Mucosa of descending colon (tissue), 3 donors: ENCODE measurements at regions not wholly inside any gene's neighbourhood (a gene's known extent, or its start where the extent isn't known, plus 50 kb on each side); places are given as distances from the start of the nearest gene placed in this dataset.
"Not testable (repeated sequence)": the region's sequence is repeated elsewhere in the genome, so short reads cannot be mapped to it uniquely, and the experiment has no call there.

Experiments used
- ATAC-seq: fragments of 200-7000 bp; cut with Tn5 transposase; one replicate; pipeline ENCODE4 v1.9.1; 2020; ENCODE audit warnings: mild to moderate bottlenecking, moderate library complexity
- DNase-seq, 3 donors: peaks; one replicate each; pipeline ENCODE4 v3.0.0-alpha.2; 2020
- H3K36me3 ChIP-seq: fragments of 200-600 bp; one replicate; pipeline ENCODE4 v1.8.0; 2021; ENCODE audit warnings: low read depth, mild to moderate bottlenecking
- H3K4me1 ChIP-seq: fragments of 200-600 bp; one replicate; pipeline ENCODE4 v1.8.0; 2021; ENCODE audit warnings: low read depth, mild to moderate bottlenecking
- H3K4me3 ChIP-seq: fragments of 200-600 bp; one replicate; pipeline ENCODE4 v1.8.0; 2021; ENCODE audit warnings: mild to moderate bottlenecking
- H3K9me3 ChIP-seq: fragments of 200-600 bp; one replicate; pipeline ENCODE4 v1.8.0; 2021; ENCODE audit warnings: mild to moderate bottlenecking
- CTCF ChIP-seq: fragments of 200-600 bp; IDR thresholded peaks from one replicate; pipeline ENCODE4 v1.8.0; 2022; ENCODE audit warnings: antibody characterized with exemption, mild to moderate bottlenecking
- intact Hi-C, 2 donors: fragments of 100-400 bp; cut with DNase I in 1 of 2; cut with micrococcal nuclease in 1 of 2; formaldehyde crosslinking; loops; one replicate each; pipeline versions ENCODE4 v1.11.0 to v1.11.1; 2022; cut with DNase I, micrococcal nuclease
- donor health status: DM: no; HTN: no; CAD: no; lungs with moderate emphysema.
- donor health status: DM: no; HTN: no; CAD: no.
- donor health status: DM: no; HTN: yes; CAD: no.

DNA sequence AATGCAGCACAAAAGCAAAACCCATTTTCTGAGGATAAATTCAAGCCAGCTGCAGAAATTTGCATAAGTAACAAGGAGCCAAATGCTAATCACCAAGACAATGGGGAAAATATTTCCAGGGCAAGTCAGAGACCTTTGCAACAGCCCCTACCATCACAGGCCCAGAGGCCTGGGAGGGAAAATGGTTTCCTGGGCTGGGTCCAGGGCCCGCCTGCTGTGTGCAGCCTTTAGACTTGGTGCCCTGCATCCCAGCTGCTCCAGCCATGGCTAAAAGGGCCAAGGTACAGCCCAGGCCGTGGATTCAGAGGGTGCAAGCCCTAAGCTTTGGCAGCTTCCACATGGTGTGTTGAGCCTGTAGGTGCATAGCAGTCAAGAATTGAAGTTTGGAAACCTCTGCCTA, 309.5 kb upstream of the SGCG start:
- Histone ChIP-seq H3K4me1 (no peaks in the 10 kb centered on the region), H3K9me3 (no peaks in the 10 kb centered on the region), H3K36me3 (no peaks in the 10 kb centered on the region), H3K4me3 (no peak overlapping the region)
- intact Hi-C loops, result no loop called here
- no peak for TF ChIP-seq CTCF
- ATAC-seq (no peak), DNase-seq (no peak)

DNA sequence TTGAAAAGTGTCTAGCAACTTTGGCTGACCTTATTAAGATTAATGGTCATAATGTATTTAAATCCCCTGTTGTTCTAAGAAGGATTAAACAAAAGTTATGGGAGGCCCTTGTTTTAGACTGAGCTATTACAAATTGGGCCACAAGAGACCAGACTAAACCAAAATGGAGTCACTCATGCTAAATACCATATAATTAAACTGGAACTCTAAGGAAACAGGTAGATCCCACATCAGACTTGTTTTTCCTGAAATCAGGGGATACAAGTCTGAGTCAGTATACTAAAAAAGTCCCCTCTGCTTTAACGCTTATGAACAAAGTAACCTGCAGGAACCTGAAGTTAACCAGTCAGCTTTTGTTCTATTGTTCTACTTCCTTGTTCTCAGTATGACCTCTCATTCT, 305.9 kb upstream of the SGCG start:
- intact Hi-C loops, result no loop called here
- no peak overlapping the region for H3K4me3 ChIP-seq
- H3K36me3 ChIP-seq, result no peaks in the 10 kb centered on the region
- ATAC-seq (no peak), DNase-seq (no peak)
- TF ChIP-seq CTCF, result no peak
- H3K9me3 ChIP-seq, result no peaks in the 10 kb centered on the region
- H3K4me1 ChIP-seq, result no peaks in the 10 kb centered on the region

- Histone ChIP-seq H3K9me3 (no peaks in the 10 kb centered on the region), H3K36me3 (no peaks in the 10 kb centered on the region), H3K4me3 (no peak overlapping the region), H3K4me1 (no peaks in the 10 kb centered on the region)
- DNase-seq (no peak), ATAC-seq (no peak)
- intact Hi-C loops, result no loop called here
- no peak for TF ChIP-seq CTCF
Observed at GRCh38 chr13:22877421-22877820, 303.4 kb upstream of the SGCG start.

GRCh38 chr13:22880741-22881720, 299.7 kb upstream of the SGCG start:
- intact Hi-C loops, result no loop called here
- H3K4me3 ChIP-seq, result no peak overlapping the region
- TF ChIP-seq CTCF, result no peak
- H3K9me3 ChIP-seq, result no peaks in the 10 kb centered on the region
- no peak for ATAC-seq
- H3K36me3 ChIP-seq, result no peaks in the 10 kb centered on the region
- no peak for DNase-seq
- H3K4me1 ChIP-seq, result no peaks in the 10 kb centered on the region

GRCh38 chr13:22881721-22882608, 298.8 kb upstream of the SGCG start:
- H3K4me1 ChIP-seq, intact Hi-C loops, H3K9me3 ChIP-seq, ATAC-seq, H3K4me3 ChIP-seq, DNase-seq, H3K36me3 ChIP-seq: not testable (repeated sequence)
